B cell (primary cell): ENCODE measurements at regions not wholly inside any gene's neighbourhood (a gene's known extent, or its start where the extent isn't known, plus 50 kb on each side); places are given as distances from the start of the nearest gene placed in this dataset.

Experiments
- ATAC-seq: fragments of 200-7000 bp; cut with Tn5 transposase; one replicate; pipeline ENCODE4 v1.10.0; 2021; ENCODE audit warnings: low read depth, mild to moderate bottlenecking, moderate number of reproducible peaks, moderate library complexity
- CTCF ChIA-PET: fragments of 350-600 bp; sonication (Branson Sonifier 250); formaldehyde crosslinking; loops from one replicate; lab custom pipeline; 2021; ENCODE audit warnings: antibody characterized with exemption, inconsistent platforms; lab: Charles Lee
- POLR2A ChIA-PET: fragments of 350-600 bp; sonication (Branson Sonifier 250); formaldehyde crosslinking; loops from one replicate; lab custom pipeline; 2021; ENCODE audit warnings: antibody characterized with exemption; lab: Charles Lee
- DNase-seq: peaks from one replicate; pipeline ENCODE4 v3.0.0; 2013
- H2AFZ ChIP-seq: 2 replicates; pipeline ENCODE4 v1.6.1; 2012; ENCODE audit warnings: mild to moderate bottlenecking, low read depth, low read length; ENCODE audit not compliant: insufficient read depth, poor library complexity, severe bottlenecking
- H3K27ac ChIP-seq, 2 donors: 1 replicate in 1 of 2; 2 replicates in 1 of 2; pipeline ENCODE4 v1.5.1; 2012 to 2013; ENCODE audit warnings: low read length in 2 of 2, mild to moderate bottlenecking in 2 of 2, moderate library complexity in 1 of 2
- H3K27me3 ChIP-seq, 4 experiments: fragments of 200-600 bp in 1 of 4; sonication (generic) in 1 of 4; replicated peaks in 1 of 4; 1 replicate in 2 of 4; 2 replicates in 2 of 4; pipeline versions ENCODE4 v1.6.1 to v1.7.0; 2013 to 2016; ENCODE audit warnings: low read length in 3 of 4, mild to moderate bottlenecking in 2 of 4, mixed read lengths in 1 of 4, moderate library complexity in 1 of 4; ENCODE audit not compliant: insufficient read depth in 4 of 4, control insufficient read depth in 3 of 4; ENCODE audit errors: control extremely low read depth in 1 of 4
- H3K36me3 ChIP-seq, 2 experiments: replicated peaks in 1 of 2; 1 replicate in 1 of 2; 2 replicates in 1 of 2; pipeline versions ENCODE4 v1.6.1 to v1.7.1; 2013; ENCODE audit warnings: low read length in 1 of 2; ENCODE audit not compliant: insufficient read depth in 2 of 2, control insufficient read depth in 1 of 2; ENCODE audit errors: control extremely low read depth in 1 of 2, extremely low read depth in 1 of 2
- H3K4me1 ChIP-seq, 2 donors: fragments of 200-600 bp in 1 of 2; sonication (generic) in 1 of 2; 1 replicate in 1 of 2; 2 replicates in 1 of 2; pipeline versions ENCODE4 v1.5.1 to v1.6.1; 2013 to 2017; ENCODE audit warnings: low read length in 2 of 2; ENCODE audit not compliant: control insufficient read depth in 2 of 2, insufficient read depth in 2 of 2
- H3K4me2 ChIP-seq: replicated peaks from 2 replicates; pipeline ENCODE3; 2012; ENCODE audit warnings: mild to moderate bottlenecking, low read depth, low read length; ENCODE audit not compliant: poor library complexity, severe bottlenecking
- H3K4me3 ChIP-seq, 5 experiments: fragments of 200-600 bp in 1 of 5; sonication (generic) in 1 of 5; 1 replicate in 3 of 5; 2 replicates in 2 of 5; pipeline versions ENCODE4 v1.5.1 to v1.7.0; 2011 to 2016; ENCODE audit warnings: low read length in 4 of 5, mild to moderate bottlenecking in 4 of 5, low read depth in 2 of 5, control low read depth in 1 of 5, moderate library complexity in 1 of 5; ENCODE audit not compliant: insufficient read depth in 1 of 5; ENCODE audit errors: control extremely low read depth in 1 of 5, extremely low read depth in 1 of 5
- H3K79me2 ChIP-seq: fragments of 200-600 bp; sonication (generic); one replicate; pipeline ENCODE4 v1.6.0; 2016; ENCODE audit warnings: low read length; ENCODE audit not compliant: control insufficient read depth, insufficient read depth
- H3K9ac ChIP-seq: fragments of 200-600 bp; sonication (generic); 2 replicates; pipeline ENCODE4 v1.6.1; 2017; ENCODE audit warnings: mild to moderate bottlenecking, low read length, moderate library complexity
- H3K9me3 ChIP-seq, 3 donors: one replicate each; pipeline versions ENCODE4 v1.6.1 to v1.7.1; 2013; ENCODE audit warnings: low read length in 2 of 3; ENCODE audit not compliant: control insufficient read depth in 2 of 3, insufficient read depth in 1 of 3; ENCODE audit errors: control extremely low read depth in 1 of 3
- H4K20me1 ChIP-seq: 2 replicates; pipeline ENCODE4 v1.6.0; 2012; ENCODE audit warnings: mild to moderate bottlenecking, low read length; ENCODE audit not compliant: insufficient read depth, control insufficient read depth, poor library complexity, severe bottlenecking
- H3K27ac Mint-ChIP-seq: one replicate; pipeline ENCODE4 v1.8.0; 2021; ENCODE audit warnings: mixed read lengths
- H3K27me3 Mint-ChIP-seq: one replicate; pipeline ENCODE4 v1.8.0; 2021; ENCODE audit warnings: mixed read lengths
- H3K4me1 Mint-ChIP-seq: one replicate; pipeline ENCODE4 v1.8.0; 2021; ENCODE audit warnings: mixed read lengths
- H3K4me3 Mint-ChIP-seq: one replicate; pipeline ENCODE4 v1.8.0; 2021; ENCODE audit warnings: mixed read lengths
- H3K9me3 Mint-ChIP-seq: one replicate; pipeline ENCODE4 v1.8.0; 2022; ENCODE audit warnings: mixed read lengths; ENCODE audit not compliant: insufficient read depth
- CTCF ChIP-seq: fragments of 200-600 bp; IDR thresholded peaks from one replicate; pipeline ENCODE4 v1.8.0; 2022; ENCODE audit warnings: antibody characterized with exemption, mild to moderate bottlenecking
- EZH2 ChIP-seq: IDR thresholded peaks from 2 replicates; pipeline ENCODE4 v1.6.1; 2012; ENCODE audit warnings: borderline replicate concordance, low read depth, mild to moderate bottlenecking, moderate library complexity, low read length; ENCODE audit not compliant: insufficient read depth, poor library complexity, severe bottlenecking
- WGBS: methylation state at CpG from one replicate; pipeline ENCODE4 v1.1.5; 2013; ENCODE audit warnings: missing lambda C conversion rate; ENCODE audit not compliant: insufficient coverage; 5-methylcytosine and 5-hydroxymethylcytosine counted together
- intact Hi-C: fragments of 100-400 bp; cut with micrococcal nuclease; formaldehyde crosslinking; loops from one replicate; pipeline ENCODE4 v1.10.0; 2022

- intact Hi-C loops: no loop called here
- Mint-ChIP-seq H3K9me3 (no peaks in the 10 kb centered on the region), H3K27me3 (no peaks in the 10 kb centered on the region), H3K4me3 (no peak overlapping the region), H3K4me1 (no peaks in the 10 kb centered on the region), H3K27ac (no peak overlapping the region)
- Histone ChIP-seq H4K20me1 (no peaks in the 10 kb centered on the region), H3K36me3 (no peaks in the 10 kb centered on the region), H3K4me1 (no peaks in the 10 kb centered on the region), H3K27me3 (no peaks in the 10 kb centered on the region), H3K4me2 (no peak overlapping the region), H3K79me2 (no peaks in the 10 kb centered on the region), H3K27ac (no peak overlapping the region), H2AFZ (no peak overlapping the region), H3K9me3 (peaks cover 0 to 21% (median 0%) of the 10 kb centered on the region in 3 donors), H3K9ac (no peak overlapping the region), H3K4me3 (no peak overlapping the region)
- POLR2A ChIA-PET: no interaction called here
- WGBS: 92% methylated on average over 9 of the region's 12 CpGs
- CTCF ChIA-PET: no interaction called here
- DNase-seq (no peak), ATAC-seq (no peak)
- TF ChIP-seq CTCF (no peak), EZH2 (no peak)
Observed at GRCh38 chr13:111597618-111598017, 277.2 kb downstream of the TEX29 start.

GRCh38 chr13:111598747-111599146 is 278.3 kb downstream of the TEX29 start:
- no peaks in the 10 kb centered on the region for H3K9me3 Mint-ChIP-seq
- POLR2A ChIA-PET: no interaction called here
- Histone ChIP-seq H2AFZ (no peak overlapping the region), H3K27me3 (no peaks in the 10 kb centered on the region), H3K4me3 (no peak overlapping the region), H3K79me2 (no peaks in the 10 kb centered on the region), H3K9ac (no peak overlapping the region), H4K20me1 (no peaks in the 10 kb centered on the region), H3K27ac (no peak overlapping the region), H3K4me2 (no peak overlapping the region), H3K9me3 (peaks cover 0 to 21% (median 0%) of the 10 kb centered on the region in 3 donors), H3K36me3 (no peaks in the 10 kb centered on the region), H3K4me1 (no peaks in the 10 kb centered on the region)
- H3K4me3 Mint-ChIP-seq: no peak overlapping the region
- TF ChIP-seq CTCF: no peak
- TF ChIP-seq EZH2: no peak
- no peaks in the 10 kb centered on the region for H3K4me1 Mint-ChIP-seq
- DNase-seq (no peak), ATAC-seq (no peak)
- intact Hi-C loops: no loop called here
- CTCF ChIA-PET: no interaction called here
- no peaks in the 10 kb centered on the region for H3K27me3 Mint-ChIP-seq
- no peak overlapping the region for H3K27ac Mint-ChIP-seq
- WGBS: 68% methylated on average over 7 of the region's 7 CpGs
